ENCODE measurements at regions not wholly inside any gene's neighbourhood (a gene's known extent, or its start where the extent isn't known, plus 50 kb on each side); places are given as distances from the start of the nearest gene placed in this dataset.

- Histone ChIP-seq H3K79me2 (ENCODE audit: low read length) (no peaks in the 10 kb centered on the region), H3K36me3 (replicated peaks; ENCODE audit: low read depth, low read length) (no peaks in the 10 kb centered on the region), H3K4me2 (ENCODE audit: low read length) (no peak overlapping the region), H3K27me3 (ENCODE audit: low read depth, low read length) (0 out of 2 replicates have a peak, but pooled peaks cover 3% of the 10 kb centered on the region), H2AFZ (ENCODE audit: low read depth, low read length) (no peak overlapping the region), H4K20me1 (ENCODE audit: insufficient read depth, low read length) (no peaks in the 10 kb centered on the region), H3K27ac (ENCODE audit: low read length) (no peak overlapping the region), H3K9ac (ENCODE audit: low read length) (no peak overlapping the region), H3K4me1 (ENCODE audit: low read length) (peaks cover 12% of the 10 kb centered on the region), H3K4me3 (ENCODE audit: low read length) (no peak overlapping the region), H3K9me3 (ENCODE audit: insufficient read depth, low read length) (no peaks in the 10 kb centered on the region)
- no peak for TF ChIP-seq EZH2phosphoT487 (IDR thresholded peaks at IDR 0.05; ENCODE audit: low read depth)
- no peak for TF ChIP-seq CTCF (IDR thresholded peaks at IDR 0.05; ENCODE audit: low read depth, low read length)
Measured at GRCh38 chr22:22141031-22141430, 103.6 kb upstream of the VPREB1 start.

GRCh38 chr22:22139364-22139763 is 105.2 kb upstream of the VPREB1 start:
- no peak overlapping the region for H2AFZ ChIP-seq (ENCODE audit: low read depth, low read length)
- H3K9ac ChIP-seq (ENCODE audit: low read length), result no peak overlapping the region
- H3K4me1 ChIP-seq (ENCODE audit: low read length), result peaks cover 12% of the 10 kb centered on the region
- no peak overlapping the region for H3K4me2 ChIP-seq (ENCODE audit: low read length)
- TF ChIP-seq CTCF (IDR thresholded peaks at IDR 0.05; ENCODE audit: low read depth, low read length), result no peak
- no peak for TF ChIP-seq EZH2phosphoT487 (IDR thresholded peaks at IDR 0.05; ENCODE audit: low read depth)
- no peak overlapping the region for H3K4me3 ChIP-seq (ENCODE audit: low read length)
- H3K36me3 ChIP-seq (replicated peaks; ENCODE audit: low read depth, low read length), result no peaks in the 10 kb centered on the region
- H4K20me1 ChIP-seq (ENCODE audit: insufficient read depth, low read length), result no peaks in the 10 kb centered on the region
- H3K27me3 ChIP-seq (ENCODE audit: low read depth, low read length), result 0 out of 2 replicates have a peak, but pooled peaks cover 3% of the 10 kb centered on the region
- no peaks in the 10 kb centered on the region for H3K9me3 ChIP-seq (ENCODE audit: insufficient read depth, low read length)
- no peak overlapping the region for H3K27ac ChIP-seq (ENCODE audit: low read length)
- no peaks in the 10 kb centered on the region for H3K79me2 ChIP-seq (ENCODE audit: low read length)

- Histone ChIP-seq H3K4me2 (ENCODE audit: low read length) (no peak overlapping the region; the same call in 1 of the 2 replicates), H2AFZ (ENCODE audit: low read depth, low read length) (no peak overlapping the region; the same call in 1 of the 2 replicates), H3K9me3 (ENCODE audit: insufficient read depth, low read length) (no peaks in the 10 kb centered on the region), H3K36me3 (replicated peaks; ENCODE audit: low read depth, low read length) (no peaks in the 10 kb centered on the region), H3K79me2 (ENCODE audit: low read length) (no peaks in the 10 kb centered on the region), H4K20me1 (ENCODE audit: insufficient read depth, low read length) (no peaks in the 10 kb centered on the region), H3K9ac (ENCODE audit: low read length) (no peak overlapping the region), H3K4me1 (ENCODE audit: low read length) (peaks cover 12% of the 10 kb centered on the region), H3K4me3 (ENCODE audit: low read length) (no peak overlapping the region), H3K27me3 (ENCODE audit: low read depth, low read length) (0 out of 2 replicates have a peak, but pooled peaks cover 3% of the 10 kb centered on the region), H3K27ac (ENCODE audit: low read length) (no peak overlapping the region)
- TF ChIP-seq CTCF (IDR thresholded peaks at IDR 0.05; ENCODE audit: low read depth, low read length) (no peak), EZH2phosphoT487 (IDR thresholded peaks at IDR 0.05; ENCODE audit: low read depth) (no peak)
Measured at GRCh38 chr22:22138915-22139314, 105.7 kb upstream of the VPREB1 start.

- Histone ChIP-seq H3K36me3 (replicated peaks; ENCODE audit: low read depth, low read length) (no peaks in the 10 kb centered on the region), H3K9me3 (ENCODE audit: insufficient read depth, low read length) (no peaks in the 10 kb centered on the region), H3K27me3 (ENCODE audit: low read depth, low read length) (0 out of 2 replicates have a peak, but pooled peaks cover 3% of the 10 kb centered on the region), H3K4me3 (ENCODE audit: low read length) (no peak overlapping the region), H2AFZ (ENCODE audit: low read depth, low read length) (no peak overlapping the region), H3K27ac (ENCODE audit: low read length) (no peak overlapping the region), H3K4me2 (ENCODE audit: low read length) (no peak overlapping the region), H3K79me2 (ENCODE audit: low read length) (no peaks in the 10 kb centered on the region), H3K9ac (ENCODE audit: low read length) (no peak overlapping the region), H4K20me1 (ENCODE audit: insufficient read depth, low read length) (no peaks in the 10 kb centered on the region), H3K4me1 (ENCODE audit: low read length) (peaks cover 12% of the 10 kb centered on the region)
- no peak for TF ChIP-seq CTCF (IDR thresholded peaks at IDR 0.05; ENCODE audit: low read depth, low read length)
- no peak for TF ChIP-seq EZH2phosphoT487 (IDR thresholded peaks at IDR 0.05; ENCODE audit: low read depth)
Measured at GRCh38 chr22:22137891-22138290, 106.7 kb upstream of the VPREB1 start.
